Ovary (tissue), 3 donors: ENCODE measurements at regions not wholly inside any gene's neighbourhood (a gene's known extent, or its start where the extent isn't known, plus 50 kb on each side); places are given as distances from the start of the nearest gene placed in this dataset.

ENCODE experiments used
- CTCF ChIP-seq, 3 donors: fragments of 450-650 bp in 2 of 3; fragments of 200-600 bp in 1 of 3; IDR thresholded peaks; one replicate each; pipeline versions ENCODE4 v1.5.1 to v1.8.0; 2016 to 2022; ENCODE audit warnings: antibody characterized with exemption in 3 of 3, mild to moderate bottlenecking in 1 of 3
- EP300 ChIP-seq: sonication (generic); formaldehyde crosslinking; IDR thresholded peaks from one replicate; pipeline ENCODE4 v1.6.1; 2017; ENCODE audit warnings: antibody characterized with exemption
- POLR2A ChIP-seq: fragments of 450-650 bp; IDR thresholded peaks from one replicate; pipeline ENCODE4 v1.6.1; 2017; ENCODE audit warnings: antibody characterized with exemption, mild to moderate bottlenecking, moderate library complexity
- donor health status: DM: no; HTN: no; CAD: no.

- TF ChIP-seq POLR2A: no peak
- TF ChIP-seq CTCF (IDR thresholded peaks at IDR 0.05): no peak
- no peak for TF ChIP-seq EP300
Observed at GRCh38 chr3:28900301-28900700, 380.6 kb upstream of the RBMS3 start.
